ENCODE measurements at regions not wholly inside any gene's neighbourhood (a gene's known extent, or its start where the extent isn't known, plus 50 kb on each side); places are given as distances from the start of the nearest gene placed in this dataset.

DNA sequence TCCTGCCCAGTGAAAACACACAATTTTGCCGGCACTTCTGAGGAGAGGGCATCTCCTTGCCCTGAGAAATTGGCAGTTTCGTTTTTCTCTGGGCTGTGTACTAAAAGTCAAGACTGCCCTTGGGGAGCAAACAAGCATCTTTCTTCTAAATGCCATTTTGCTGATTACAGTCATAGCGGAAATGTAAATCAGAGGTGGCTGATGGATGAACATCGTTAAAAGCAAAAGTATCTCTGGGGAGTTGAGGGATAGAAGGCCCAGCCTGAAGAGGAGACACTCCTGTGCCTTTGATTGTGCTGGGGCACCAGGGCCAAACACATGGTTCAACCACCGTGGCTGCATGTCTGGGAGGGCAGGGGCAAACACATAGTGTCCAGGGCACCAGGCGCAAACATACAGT lies 49.8 kb downstream of the ABCC12 start:
- Histone ChIP-seq H3F3A (replicated peaks; ENCODE audit: low read depth) (no peaks in the 10 kb centered on the region), H3K4me3 (no peak overlapping the region), H2AFZ (no peak overlapping the region), H3K27me3 (ENCODE audit: insufficient read depth) (no peaks in the 10 kb centered on the region), H4K20me1 (replicated peaks; ENCODE audit: insufficient read depth) (no peaks in the 10 kb centered on the region), H3K79me2 (replicated peaks; ENCODE audit: insufficient read depth) (no peaks in the 10 kb centered on the region), H3K27ac (ENCODE audit: low read depth) (no peak overlapping the region), H3K4me1 (ENCODE audit: insufficient read depth) (peaks cover 5% of the 10 kb centered on the region; the same call in 1 of the 2 replicates), H3K4me2 (no peak overlapping the region), H3K9me2 (ENCODE audit: insufficient read depth) (no peaks in the 10 kb centered on the region; the same call in 1 of the 2 replicates), H3K36me3 (ENCODE audit: insufficient read depth) (no peaks in the 10 kb centered on the region)
- no peak overlapping the region for H3K27ac Mint-ChIP-seq
- ATAC-seq (no peak), DNase-seq (ENCODE audit: low spot score) (no peak)
- H3K36me3 Mint-ChIP-seq (ENCODE audit: low read depth), result no peaks in the 10 kb centered on the region
- H3K9me3 Mint-ChIP-seq, result no peaks in the 10 kb centered on the region; the same call in 2 of the 3 replicates
- peaks cover 7% of the 10 kb centered on the region for H3K27me3 Mint-ChIP-seq (ENCODE audit: insufficient read depth, low read depth, poor library complexity)
- TF ChIP-seq, protein P1, sequence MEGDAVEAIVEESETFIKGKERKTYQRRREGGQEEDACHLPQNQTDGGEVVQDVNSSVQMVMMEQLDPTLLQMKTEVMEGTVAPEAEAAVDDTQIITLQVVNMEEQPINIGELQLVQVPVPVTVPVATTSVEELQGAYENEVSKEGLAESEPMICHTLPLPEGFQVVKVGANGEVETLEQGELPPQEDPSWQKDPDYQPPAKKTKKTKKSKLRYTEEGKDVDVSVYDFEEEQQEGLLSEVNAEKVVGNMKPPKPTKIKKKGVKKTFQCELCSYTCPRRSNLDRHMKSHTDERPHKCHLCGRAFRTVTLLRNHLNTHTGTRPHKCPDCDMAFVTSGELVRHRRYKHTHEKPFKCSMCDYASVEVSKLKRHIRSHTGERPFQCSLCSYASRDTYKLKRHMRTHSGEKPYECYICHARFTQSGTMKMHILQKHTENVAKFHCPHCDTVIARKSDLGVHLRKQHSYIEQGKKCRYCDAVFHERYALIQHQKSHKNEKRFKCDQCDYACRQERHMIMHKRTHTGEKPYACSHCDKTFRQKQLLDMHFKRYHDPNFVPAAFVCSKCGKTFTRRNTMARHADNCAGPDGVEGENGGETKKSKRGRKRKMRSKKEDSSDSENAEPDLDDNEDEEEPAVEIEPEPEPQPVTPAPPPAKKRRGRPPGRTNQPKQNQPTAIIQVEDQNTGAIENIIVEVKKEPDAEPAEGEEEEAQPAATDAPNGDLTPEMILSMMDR (conservative IDR thresholded peaks at IDR 0.05; ENCODE audit: low read depth in 2 of 2), result no peak
- TF ChIP-seq STAT1 (IDR thresholded peaks at IDR 0.05; ENCODE audit: unreplicated experiment) (no peak), EZH2phosphoT487 (IDR thresholded peaks at IDR 0.05; ENCODE audit: unreplicated experiment) (no peak), CREB1 (CRISPR knock-in tag; IDR thresholded peaks at IDR 0.05; ENCODE audit: low read depth) (no peak), POLR2AphosphoS5 (IDR thresholded peaks at IDR 0.05; ENCODE audit: low read depth) (no peak), EZH2 (IDR thresholded peaks at IDR 0.05; ENCODE audit: low read depth, unreplicated experiment) (no peak), ZNF114 (CRISPR knock-in tag; IDR thresholded peaks at IDR 0.05) (no peak), JUNB (IDR thresholded peaks at IDR 0.05; ENCODE audit: unreplicated experiment) (no peak), NANOG (IDR thresholded peaks at IDR 0.05; ENCODE audit: borderline replicate concordance) (no peak), ZNF331 (CRISPR knock-in tag; IDR thresholded peaks at IDR 0.05; ENCODE audit: low read depth) (no peak)
- TF ChIP-seq, protein P2, sequence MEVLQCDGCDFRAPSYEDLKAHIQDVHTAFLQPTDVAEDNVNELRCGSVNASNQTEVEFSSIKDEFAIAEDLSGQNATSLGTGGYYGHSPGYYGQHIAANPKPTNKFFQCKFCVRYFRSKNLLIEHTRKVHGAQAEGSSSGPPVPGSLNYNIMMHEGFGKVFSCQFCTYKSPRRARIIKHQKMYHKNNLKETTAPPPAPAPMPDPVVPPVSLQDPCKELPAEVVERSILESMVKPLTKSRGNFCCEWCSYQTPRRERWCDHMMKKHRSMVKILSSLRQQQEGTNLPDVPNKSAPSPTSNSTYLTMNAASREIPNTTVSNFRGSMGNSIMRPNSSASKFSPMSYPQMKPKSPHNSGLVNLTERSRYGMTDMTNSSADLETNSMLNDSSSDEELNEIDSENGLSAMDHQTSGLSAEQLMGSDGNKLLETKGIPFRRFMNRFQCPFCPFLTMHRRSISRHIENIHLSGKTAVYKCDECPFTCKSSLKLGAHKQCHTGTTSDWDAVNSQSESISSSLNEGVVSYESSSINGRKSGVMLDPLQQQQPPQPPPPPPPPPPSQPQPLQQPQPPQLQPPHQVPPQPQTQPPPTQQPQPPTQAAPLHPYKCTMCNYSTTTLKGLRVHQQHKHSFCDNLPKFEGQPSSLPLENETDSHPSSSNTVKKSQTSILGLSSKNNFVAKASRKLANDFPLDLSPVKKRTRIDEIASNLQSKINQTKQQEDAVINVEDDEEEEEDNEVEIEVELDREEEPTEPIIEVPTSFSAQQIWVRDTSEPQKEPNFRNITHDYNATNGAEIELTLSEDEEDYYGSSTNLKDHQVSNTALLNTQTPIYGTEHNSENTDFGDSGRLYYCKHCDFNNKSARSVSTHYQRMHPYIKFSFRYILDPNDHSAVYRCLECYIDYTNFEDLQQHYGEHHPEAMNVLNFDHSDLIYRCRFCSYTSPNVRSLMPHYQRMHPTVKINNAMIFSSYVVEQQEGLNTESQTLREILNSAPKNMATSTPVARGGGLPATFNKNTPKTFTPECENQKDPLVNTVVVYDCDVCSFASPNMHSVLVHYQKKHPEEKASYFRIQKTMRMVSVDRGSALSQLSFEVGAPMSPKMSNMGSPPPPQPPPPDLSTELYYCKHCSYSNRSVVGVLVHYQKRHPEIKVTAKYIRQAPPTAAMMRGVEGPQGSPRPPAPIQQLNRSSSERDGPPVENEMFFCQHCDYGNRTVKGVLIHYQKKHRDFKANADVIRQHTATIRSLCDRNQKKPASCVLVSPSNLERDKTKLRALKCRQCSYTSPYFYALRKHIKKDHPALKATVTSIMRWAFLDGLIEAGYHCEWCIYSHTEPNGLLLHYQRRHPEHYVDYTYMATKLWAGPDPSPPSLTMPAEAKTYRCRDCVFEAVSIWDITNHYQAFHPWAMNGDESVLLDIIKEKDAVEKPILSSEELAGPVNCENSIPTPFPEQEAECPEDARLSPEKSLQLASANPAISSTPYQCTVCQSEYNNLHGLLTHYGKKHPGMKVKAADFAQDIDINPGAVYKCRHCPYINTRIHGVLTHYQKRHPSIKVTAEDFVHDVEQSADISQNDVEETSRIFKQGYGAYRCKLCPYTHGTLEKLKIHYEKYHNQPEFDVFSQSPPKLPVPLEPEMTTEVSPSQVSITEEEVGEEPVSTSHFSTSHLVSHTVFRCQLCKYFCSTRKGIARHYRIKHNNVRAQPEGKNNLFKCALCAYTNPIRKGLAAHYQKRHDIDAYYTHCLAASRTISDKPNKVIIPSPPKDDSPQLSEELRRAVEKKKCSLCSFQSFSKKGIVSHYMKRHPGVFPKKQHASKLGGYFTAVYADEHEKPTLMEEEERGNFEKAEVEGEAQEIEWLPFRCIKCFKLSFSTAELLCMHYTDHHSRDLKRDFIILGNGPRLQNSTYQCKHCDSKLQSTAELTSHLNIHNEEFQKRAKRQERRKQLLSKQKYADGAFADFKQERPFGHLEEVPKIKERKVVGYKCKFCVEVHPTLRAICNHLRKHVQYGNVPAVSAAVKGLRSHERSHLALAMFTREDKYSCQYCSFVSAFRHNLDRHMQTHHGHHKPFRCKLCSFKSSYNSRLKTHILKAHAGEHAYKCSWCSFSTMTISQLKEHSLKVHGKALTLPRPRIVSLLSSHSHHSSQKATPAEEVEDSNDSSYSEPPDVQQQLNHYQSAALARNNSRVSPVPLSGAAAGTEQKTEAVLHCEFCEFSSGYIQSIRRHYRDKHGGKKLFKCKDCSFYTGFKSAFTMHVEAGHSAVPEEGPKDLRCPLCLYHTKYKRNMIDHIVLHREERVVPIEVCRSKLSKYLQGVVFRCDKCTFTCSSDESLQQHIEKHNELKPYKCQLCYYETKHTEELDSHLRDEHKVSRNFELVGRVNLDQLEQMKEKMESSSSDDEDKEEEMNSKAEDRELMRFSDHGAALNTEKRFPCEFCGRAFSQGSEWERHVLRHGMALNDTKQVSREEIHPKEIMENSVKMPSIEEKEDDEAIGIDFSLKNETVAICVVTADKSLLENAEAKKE (CRISPR knock-in tag; IDR thresholded peaks at IDR 0.05), result no peak
- TF ChIP-seq, protein P3, sequence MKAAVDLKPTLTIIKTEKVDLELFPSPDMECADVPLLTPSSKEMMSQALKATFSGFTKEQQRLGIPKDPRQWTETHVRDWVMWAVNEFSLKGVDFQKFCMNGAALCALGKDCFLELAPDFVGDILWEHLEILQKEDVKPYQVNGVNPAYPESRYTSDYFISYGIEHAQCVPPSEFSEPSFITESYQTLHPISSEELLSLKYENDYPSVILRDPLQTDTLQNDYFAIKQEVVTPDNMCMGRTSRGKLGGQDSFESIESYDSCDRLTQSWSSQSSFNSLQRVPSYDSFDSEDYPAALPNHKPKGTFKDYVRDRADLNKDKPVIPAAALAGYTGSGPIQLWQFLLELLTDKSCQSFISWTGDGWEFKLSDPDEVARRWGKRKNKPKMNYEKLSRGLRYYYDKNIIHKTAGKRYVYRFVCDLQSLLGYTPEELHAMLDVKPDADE (IDR thresholded peaks at IDR 0.05), result no peak
- TF ChIP-seq, protein P4, sequence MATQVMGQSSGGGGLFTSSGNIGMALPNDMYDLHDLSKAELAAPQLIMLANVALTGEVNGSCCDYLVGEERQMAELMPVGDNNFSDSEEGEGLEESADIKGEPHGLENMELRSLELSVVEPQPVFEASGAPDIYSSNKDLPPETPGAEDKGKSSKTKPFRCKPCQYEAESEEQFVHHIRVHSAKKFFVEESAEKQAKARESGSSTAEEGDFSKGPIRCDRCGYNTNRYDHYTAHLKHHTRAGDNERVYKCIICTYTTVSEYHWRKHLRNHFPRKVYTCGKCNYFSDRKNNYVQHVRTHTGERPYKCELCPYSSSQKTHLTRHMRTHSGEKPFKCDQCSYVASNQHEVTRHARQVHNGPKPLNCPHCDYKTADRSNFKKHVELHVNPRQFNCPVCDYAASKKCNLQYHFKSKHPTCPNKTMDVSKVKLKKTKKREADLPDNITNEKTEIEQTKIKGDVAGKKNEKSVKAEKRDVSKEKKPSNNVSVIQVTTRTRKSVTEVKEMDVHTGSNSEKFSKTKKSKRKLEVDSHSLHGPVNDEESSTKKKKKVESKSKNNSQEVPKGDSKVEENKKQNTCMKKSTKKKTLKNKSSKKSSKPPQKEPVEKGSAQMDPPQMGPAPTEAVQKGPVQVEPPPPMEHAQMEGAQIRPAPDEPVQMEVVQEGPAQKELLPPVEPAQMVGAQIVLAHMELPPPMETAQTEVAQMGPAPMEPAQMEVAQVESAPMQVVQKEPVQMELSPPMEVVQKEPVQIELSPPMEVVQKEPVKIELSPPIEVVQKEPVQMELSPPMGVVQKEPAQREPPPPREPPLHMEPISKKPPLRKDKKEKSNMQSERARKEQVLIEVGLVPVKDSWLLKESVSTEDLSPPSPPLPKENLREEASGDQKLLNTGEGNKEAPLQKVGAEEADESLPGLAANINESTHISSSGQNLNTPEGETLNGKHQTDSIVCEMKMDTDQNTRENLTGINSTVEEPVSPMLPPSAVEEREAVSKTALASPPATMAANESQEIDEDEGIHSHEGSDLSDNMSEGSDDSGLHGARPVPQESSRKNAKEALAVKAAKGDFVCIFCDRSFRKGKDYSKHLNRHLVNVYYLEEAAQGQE (IDR thresholded peaks at IDR 0.05; ENCODE audit: unreplicated experiment), result no peak
- H3K4me3 Mint-ChIP-seq, result no peak overlapping the region
- H3K4me1 Mint-ChIP-seq, result peaks cover 17% of the 10 kb centered on the region
